HG03108 (cell line): ENCODE measurements at regions not wholly inside any gene's neighbourhood (a gene's known extent, or its start where the extent isn't known, plus 50 kb on each side); places are given as distances from the start of the nearest gene placed in this dataset.

Source experiments
- ATAC-seq: cut with Tn5 transposase; IDR thresholded peaks from one replicate; pipeline ENCODE4 v1.9.1; 2021; ENCODE audit warnings: moderate library complexity; ENCODE audit not compliant: unreplicated experiment

DNA sequence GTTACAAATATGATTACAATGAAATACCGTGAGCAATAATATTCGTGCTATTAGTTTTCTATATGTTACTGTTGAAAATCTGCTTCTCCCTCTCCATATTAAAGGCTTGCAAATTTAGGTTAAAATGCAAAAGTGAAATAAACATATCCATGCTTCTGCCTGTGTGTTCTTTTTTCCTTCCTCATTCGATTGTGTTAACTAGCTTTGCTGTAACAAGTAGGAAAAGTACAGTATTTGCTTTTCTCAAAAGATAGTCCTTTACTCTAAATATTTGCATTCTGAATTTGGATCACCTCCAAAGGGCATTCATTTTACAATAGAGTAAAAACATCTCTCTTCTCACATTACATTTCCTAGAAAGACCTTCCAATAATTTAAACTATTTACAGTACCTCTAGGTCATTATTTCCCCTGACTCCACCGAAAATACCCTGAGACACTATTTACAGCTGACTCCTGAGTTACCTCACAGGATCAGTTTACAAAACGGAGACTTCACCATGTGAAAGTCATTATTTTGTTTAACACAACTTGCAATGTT lies 835.0 kb upstream of the FANCL start:
- ATAC-seq, result no peak

DNA sequence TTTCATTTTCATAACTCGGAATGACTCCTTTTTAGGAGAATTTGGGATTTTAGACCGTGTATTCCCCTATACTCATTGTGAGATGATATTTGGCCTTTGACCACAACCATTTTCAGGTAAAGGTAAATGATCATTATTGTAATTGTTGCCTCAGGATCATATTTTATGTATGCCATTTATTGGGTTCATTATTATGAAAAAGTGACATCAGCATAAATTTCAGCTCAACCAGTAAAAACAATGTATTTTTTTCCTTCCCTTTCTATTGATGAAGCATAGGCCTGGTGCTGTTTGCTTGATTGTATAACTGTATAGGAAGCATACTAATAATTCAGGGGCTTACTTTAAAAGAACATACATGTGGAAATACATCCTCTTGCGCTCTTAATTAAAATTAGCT lies 832.9 kb upstream of the FANCL start:
- no peak for ATAC-seq

- no peak for ATAC-seq
Measured at GRCh38 chr2:59073286-59073685, 832.2 kb upstream of the FANCL start.

DNA sequence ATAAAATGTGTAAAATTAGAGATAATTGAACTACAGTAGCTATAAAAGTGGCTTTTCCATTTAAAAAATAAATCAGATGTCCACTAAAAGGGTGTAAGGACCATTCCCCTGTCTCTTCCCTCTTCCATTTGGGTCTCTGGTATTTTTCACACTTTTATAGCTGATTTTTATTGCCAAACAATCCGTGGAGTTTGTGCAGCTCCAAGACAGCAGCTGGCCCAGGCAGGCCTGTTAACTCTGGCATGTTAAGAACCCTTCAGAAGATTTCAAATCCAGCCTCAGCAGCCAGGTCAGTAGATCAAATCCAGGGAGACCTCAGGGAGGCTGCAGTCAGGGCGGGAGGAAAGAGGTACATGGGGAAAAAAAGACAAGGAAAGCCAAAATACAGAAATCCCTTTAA lies 827.1 kb upstream of the FANCL start:
- ATAC-seq, result no peak

GRCh38 chr2:59066787-59067399 lies 825.8 kb upstream of the FANCL start:
- ATAC-seq, result no peak

DNA sequence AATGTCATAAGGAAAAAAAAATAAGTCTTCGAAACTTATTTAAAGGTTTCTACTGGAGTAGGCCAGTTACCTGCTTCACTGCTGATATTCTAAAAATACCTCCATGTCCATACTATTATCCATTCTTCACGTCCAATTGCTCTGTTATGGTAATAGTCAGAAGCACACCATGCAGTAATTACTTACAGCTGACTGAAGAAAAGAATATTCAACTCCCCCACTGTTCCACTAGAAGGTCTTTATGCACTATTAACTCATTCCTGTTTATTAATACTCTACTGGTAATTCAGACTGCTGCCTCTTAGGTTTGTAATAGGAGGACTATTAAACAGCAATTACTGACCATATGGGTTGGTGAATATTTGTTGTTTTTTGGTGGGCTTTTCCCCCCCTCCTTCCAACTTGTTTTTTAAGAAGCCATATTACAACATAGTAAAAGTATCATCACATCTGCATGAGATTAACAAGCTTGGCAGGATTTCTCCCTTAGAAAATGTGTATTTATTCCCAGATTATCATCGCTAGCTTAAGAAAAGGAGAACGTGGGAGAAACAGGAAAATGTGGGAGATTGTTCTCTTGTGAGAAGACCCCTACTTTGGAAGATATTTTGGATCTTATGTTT lies 806.4 kb upstream of the FANCL start:
- no peak for ATAC-seq

- no peak for ATAC-seq
Measured at GRCh38 chr2:59046401-59047372, 805.6 kb upstream of the FANCL start.

- ATAC-seq, result no peak
Measured at GRCh38 chr2:59044736-59045135, 803.6 kb upstream of the FANCL start.

- no peak for ATAC-seq
Measured at GRCh38 chr2:59041139-59041538, 800.0 kb upstream of the FANCL start.

GRCh38 chr2:59034837-59035236 lies 793.7 kb upstream of the FANCL start:
- no peak for ATAC-seq

GRCh38 chr2:59034106-59034505 lies 793.0 kb upstream of the FANCL start:
- ATAC-seq, result no peak

DNA sequence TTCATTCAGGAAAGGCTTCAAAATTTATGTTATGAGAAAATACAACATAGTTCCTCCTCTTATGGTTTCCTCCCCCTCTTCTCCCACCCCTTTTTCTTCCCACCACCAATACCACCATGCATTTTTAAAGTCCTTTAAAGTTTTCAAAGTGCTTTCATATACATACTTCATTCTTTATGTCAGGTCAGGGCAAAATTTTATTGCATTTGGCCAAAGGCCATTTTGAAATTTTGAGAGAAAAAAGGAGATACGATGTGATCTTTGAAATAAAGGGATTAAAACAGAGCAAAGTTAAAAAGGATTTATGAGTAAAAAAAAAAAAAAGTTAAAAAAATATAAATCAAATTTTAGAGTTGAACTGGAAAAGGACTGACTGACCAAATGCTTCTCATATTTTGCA lies 792.5 kb upstream of the FANCL start:
- no peak for ATAC-seq

GRCh38 chr2:59032499-59032898 lies 791.4 kb upstream of the FANCL start:
- ATAC-seq, result no peak

- no peak for ATAC-seq
Measured at GRCh38 chr2:59029058-59029457, 787.9 kb upstream of the FANCL start.

DNA sequence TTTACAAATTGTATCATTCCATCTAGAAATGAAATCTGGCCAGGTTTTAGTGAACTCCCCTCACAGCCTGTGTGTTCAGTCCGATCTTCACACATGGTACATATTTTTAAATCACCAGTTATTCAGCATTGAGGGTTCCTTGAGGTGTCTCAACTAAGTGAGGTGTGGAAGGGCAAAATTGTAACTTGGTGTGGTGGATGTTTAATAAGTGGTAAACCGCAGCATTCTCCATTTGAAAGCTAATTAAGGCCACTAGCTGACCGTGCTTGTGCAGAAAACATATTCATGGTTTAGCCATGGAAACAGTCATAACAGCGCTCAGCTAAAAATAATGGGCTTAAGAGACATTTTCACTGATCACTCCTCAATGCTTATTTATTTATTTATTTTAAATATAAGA lies 786.2 kb upstream of the FANCL start:
- no peak for ATAC-seq

DNA sequence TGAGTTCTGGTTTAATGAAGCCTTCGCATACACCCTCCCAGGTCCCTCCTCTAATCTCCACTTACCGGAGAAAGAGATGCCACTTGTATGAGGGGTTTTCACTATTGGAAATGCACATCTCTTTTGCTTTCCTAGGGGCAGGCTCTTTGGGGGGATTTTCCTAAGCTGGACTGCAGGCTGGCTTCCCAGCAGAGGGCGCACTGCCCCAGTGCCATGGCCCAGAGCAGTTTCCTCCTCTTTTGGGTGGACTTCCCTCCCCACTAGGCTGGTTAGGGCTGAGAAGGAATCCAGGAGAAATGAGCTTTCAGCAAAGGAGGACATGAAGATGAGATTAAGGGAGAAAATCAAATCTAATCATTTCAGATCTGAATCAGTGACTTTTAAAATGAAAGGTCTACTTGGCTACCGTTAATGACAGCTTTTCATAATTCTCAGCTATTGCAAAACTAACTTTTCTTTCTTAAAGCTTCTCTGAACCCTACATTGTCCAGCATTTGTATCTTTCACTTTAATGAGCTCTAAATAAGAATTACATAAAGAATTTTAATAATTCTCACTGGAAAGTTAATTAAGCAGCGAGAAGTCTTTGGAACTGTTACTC lies 784.1 kb upstream of the FANCL start:
- peak; percentile 80 for ATAC-seq

DNA sequence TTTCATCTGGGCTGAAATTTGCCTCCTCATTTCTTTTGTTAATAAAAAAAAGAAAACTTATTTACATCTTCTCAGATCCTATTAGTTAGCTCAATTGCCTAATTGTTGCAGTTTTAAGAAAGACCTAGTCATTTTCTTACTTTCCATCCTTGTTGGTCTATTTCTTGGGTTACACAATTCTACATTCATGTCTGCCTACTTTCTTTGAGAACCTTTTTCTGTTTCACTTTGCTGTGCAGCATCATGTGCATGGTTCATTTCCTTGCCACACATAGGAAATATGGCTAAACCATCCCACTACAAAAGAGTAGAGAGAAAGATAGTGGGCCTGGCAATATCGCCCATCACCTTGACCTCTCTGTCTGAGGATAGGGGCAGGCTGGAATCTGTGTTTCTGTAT lies 780.7 kb upstream of the FANCL start:
- ATAC-seq, result no peak

- ATAC-seq, result no peak
Measured at GRCh38 chr2:59019566-59020159, 778.5 kb upstream of the FANCL start.

- ATAC-seq, result no peak
Measured at GRCh38 chr2:59018737-59019136, 777.6 kb upstream of the FANCL start.

DNA sequence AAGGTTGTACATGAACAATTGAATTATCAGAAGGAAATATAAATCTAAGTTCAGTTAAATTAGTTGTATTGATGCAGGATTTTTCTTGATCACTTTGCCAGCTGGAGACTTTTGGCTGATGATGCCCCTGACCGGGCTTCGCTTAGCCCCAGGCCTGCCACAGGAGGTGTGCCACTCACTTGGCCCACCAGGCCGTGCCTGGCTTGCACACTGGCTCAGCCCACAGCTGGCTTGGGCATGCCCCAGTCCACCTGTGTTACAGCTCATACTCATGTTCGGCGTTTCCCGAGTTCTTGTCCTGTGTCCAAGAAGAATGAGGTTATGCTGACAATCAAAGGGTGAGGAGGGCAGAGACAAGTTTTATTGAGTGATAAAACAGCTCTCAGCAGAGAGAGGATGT lies 773.9 kb upstream of the FANCL start:
- ATAC-seq, result no peak

GRCh38 chr2:59012971-59013370 lies 771.8 kb upstream of the FANCL start:
- ATAC-seq, result no peak
